GM12878 (cell line): ENCODE measurements at regions not wholly inside any gene's neighbourhood (a gene's known extent, or its start where the extent isn't known, plus 50 kb on each side); places are given as distances from the start of the nearest gene placed in this dataset.
"Not testable (repeated sequence)": the region's sequence is repeated elsewhere in the genome, so short reads cannot be mapped to it uniquely, and the experiment has no call there.

ENCODE experiments used
- ATAC-seq: fragments of 200-7000 bp; cut with Tn5 transposase; 3 replicates; pipeline ENCODE4 v1.9.1; 2020; ENCODE audit warnings: mild to moderate bottlenecking, moderate library complexity
- BruUV-seq: library from RNA; stranded (reverse); fragments of 400-500 nt; replicated peaks from 2 replicates; lab custom pipeline; 2021; lab: Mats Ljungman, UMichigan
- CTCF ChIA-PET: fragments of 300-600 bp; sonication (Branson Sonifier 250); formaldehyde crosslinking; extraction: SDS; loops from one replicate; lab custom pipeline; 2021; ENCODE audit warnings: inconsistent platforms; lab: Yijun Ruan, JAX
- POLR2A ChIA-PET: fragments of 350-600 bp; formaldehyde crosslinking; extraction: SDS; loops from one replicate; lab custom pipeline; 2021; ENCODE audit warnings: inconsistent platforms; lab: Charles Lee
- RAD21 ChIA-PET: fragments of 300-600 bp; sonication (Branson Sonifier 250); formaldehyde crosslinking; loops from one replicate; lab custom pipeline; 2023; ENCODE audit warnings: antibody characterized with exemption; ENCODE audit not compliant: unreplicated experiment; lab: Charles Lee
- SMC1A ChIA-PET: fragments of 300-600 bp; sonication (Branson Sonifier 250); formaldehyde crosslinking; loops from one replicate; lab custom pipeline; 2023; ENCODE audit not compliant: unreplicated experiment, uncharacterized antibody; lab: Charles Lee
- DNase-seq: peaks from one replicate; pipeline ENCODE4 v3.0.0-alpha.2; 2011; ENCODE audit warnings: low read depth, low spot score
- FAIRE-seq: peaks from 3 replicates; lab custom pipeline; 2011; peaks lifted over from hg19 to GRCh38; lab: Jason Lieb, UNC
- H2AFZ ChIP-seq: 2 replicates; pipeline ENCODE4 v1.6.0; 2011; ENCODE audit warnings: low read depth, low read length, control low read depth; ENCODE audit not compliant: control insufficient read depth
- H3K27ac ChIP-seq: 2 replicates; pipeline ENCODE4 v1.5.1; 2011; ENCODE audit warnings: control low read depth; ENCODE audit not compliant: control insufficient read depth, insufficient read depth
- H3K27me3 ChIP-seq, 2 experiments: replicated peaks in 1 of 2; 2 replicates each; pipeline versions ENCODE4 v1.6.0 to v1.6.1; 2011; ENCODE audit warnings: low read length in 1 of 2; ENCODE audit not compliant: control insufficient read depth in 2 of 2, insufficient read depth in 2 of 2
- H3K36me3 ChIP-seq, 2 experiments: 2 replicates each; pipeline ENCODE4 v1.5.1; 2011; ENCODE audit warnings: low read length in 1 of 2; ENCODE audit not compliant: control insufficient read depth in 2 of 2, insufficient read depth in 2 of 2
- H3K4me1 ChIP-seq: 2 replicates; pipeline ENCODE4 v1.6.1; 2011; ENCODE audit warnings: mild to moderate bottlenecking, low read length, moderate library complexity, mixed read lengths; ENCODE audit not compliant: control insufficient read depth, insufficient read depth
- H3K4me2 ChIP-seq: 2 replicates; pipeline ENCODE4 v1.6.0; 2011; ENCODE audit warnings: control low read depth; ENCODE audit not compliant: control insufficient read depth, insufficient read depth
- H3K4me3 ChIP-seq: fragments of 200-600 bp; sonication (generic); 2 replicates; pipeline ENCODE4 v1.5.1; 2016
- H3K79me2 ChIP-seq: 2 replicates; pipeline ENCODE4 v1.6.0; 2011; ENCODE audit warnings: low read length; ENCODE audit not compliant: control insufficient read depth, insufficient read depth
- H3K9ac ChIP-seq: 2 replicates; pipeline ENCODE4 v1.8.0; 2011; ENCODE audit warnings: low read length, control low read depth, mixed read lengths; ENCODE audit not compliant: control insufficient read depth, insufficient read depth
- H3K9me3 ChIP-seq: replicated peaks from 3 replicates; pipeline ENCODE4 v1.5.1; 2011; ENCODE audit warnings: mild to moderate bottlenecking, low read length; ENCODE audit not compliant: control insufficient read depth, insufficient read depth
- H4K20me1 ChIP-seq: 2 replicates; pipeline ENCODE4 v1.6.0; 2011; ENCODE audit not compliant: control insufficient read depth, insufficient read depth
- CREM ChIP-seq: IDR thresholded peaks from 2 replicates; pipeline ENCODE4 v1.6.1; 2014; ENCODE audit warnings: antibody characterized with exemption, low read depth
- EZH2 ChIP-seq: IDR thresholded peaks from 2 replicates; pipeline ENCODE4 v1.6.1; 2012; ENCODE audit warnings: low read depth, mild to moderate bottlenecking, control low read depth, inconsistent platforms, low read length, borderline replicate concordance; ENCODE audit not compliant: control insufficient read depth
- IKZF1 ChIP-seq: fragments of 450-650 bp; conservative IDR thresholded peaks from 2 replicates; pipeline ENCODE4 v1.6.1; 2017; ENCODE audit warnings: antibody characterized with exemption, mild to moderate bottlenecking
- MTA2 ChIP-seq: fragments of 450-650 bp; IDR thresholded peaks from 2 replicates; pipeline ENCODE4 v1.6.1; 2016; ENCODE audit warnings: low read depth, mild to moderate bottlenecking, moderate library complexity
- POU2F2 ChIP-seq: IDR thresholded peaks from 3 replicates; pipeline ENCODE4 v1.6.1; 2011; ENCODE audit warnings: low read depth, mild to moderate bottlenecking, low read length, borderline replicate concordance
- SKIL ChIP-seq: fragments of 450-650 bp; IDR thresholded peaks from 2 replicates; pipeline ENCODE4 v1.6.1; 2017; ENCODE audit warnings: mild to moderate bottlenecking, low read depth, inconsistent platforms; ENCODE audit not compliant: poor library complexity, severe bottlenecking
- SMAD1 ChIP-seq: fragments of 450-650 bp; IDR thresholded peaks from 2 replicates; pipeline ENCODE4 v1.6.1; 2018; ENCODE audit warnings: mild to moderate bottlenecking, low read depth; ENCODE audit not compliant: partially characterized antibody
- SMARCA5 ChIP-seq: fragments of 450-650 bp; IDR thresholded peaks from 2 replicates; pipeline ENCODE4 v1.6.1; 2017; ENCODE audit warnings: mild to moderate bottlenecking
- SUPT20H ChIP-seq: IDR thresholded peaks from 2 replicates; pipeline ENCODE4 v1.6.1; 2011; ENCODE audit warnings: low read depth, mild to moderate bottlenecking, low read length, moderate library complexity, borderline replicate concordance; ENCODE audit not compliant: control insufficient read depth
- TCF12 ChIP-seq: IDR thresholded peaks from 2 replicates; pipeline ENCODE4 v1.6.1; 2011; ENCODE audit warnings: low read depth, mild to moderate bottlenecking, low read length
- ZNF384 ChIP-seq: IDR thresholded peaks from 2 replicates; pipeline ENCODE4 v1.6.1; 2012; ENCODE audit warnings: low read depth, mild to moderate bottlenecking, low read length, improper control_type of control experiment, borderline replicate concordance
- WGBS: methylation state at CpG from one replicate; pipeline ENCODE4 v1.1.6; 2016; ENCODE audit warnings: low lambda C conversion rate; ENCODE audit not compliant: insufficient replicate concordance, insufficient coverage; ENCODE audit errors: missing lambda C conversion rate; 5-methylcytosine and 5-hydroxymethylcytosine counted together
- in situ Hi-C: fragments of 300-500 bp; cut with MboI; formaldehyde crosslinking; loops from 9 replicates; pipeline ENCODE4 v1.14.3; 2018; ENCODE audit warnings: mixed read lengths
- intact Hi-C: fragments of 100-400 bp; cut with micrococcal nuclease; formaldehyde crosslinking; loops from one replicate; pipeline ENCODE4 v1.14.2; 2022; ENCODE audit not compliant: unreplicated experiment
- TF ChIP-seq, protein P1 (sequence below): IDR thresholded peaks from 2 replicates; pipeline ENCODE4 v1.6.1; 2012; ENCODE audit warnings: low read length, inconsistent platforms

DNA sequence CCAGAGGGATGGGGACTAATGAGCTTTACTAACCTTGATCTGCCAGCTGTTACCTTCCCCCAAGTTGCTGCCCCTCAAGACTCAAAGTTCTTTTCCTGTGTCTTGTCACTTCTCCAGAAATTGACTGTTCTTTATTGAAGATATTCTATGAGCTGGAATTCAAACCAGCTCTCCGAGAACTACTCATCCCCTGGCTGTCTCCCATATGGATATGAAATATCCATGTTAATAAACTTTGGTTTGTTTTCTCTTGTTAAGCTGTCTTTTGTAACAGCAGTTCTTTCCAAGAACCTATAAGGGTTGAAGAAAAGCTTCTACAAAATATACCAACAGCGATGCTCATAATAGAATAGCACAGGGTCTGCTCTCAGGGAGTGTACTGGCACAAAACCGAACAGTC is 77.0 kb downstream of the CAMK2N1 start (continued):
- TF ChIP-seq, protein P1, sequence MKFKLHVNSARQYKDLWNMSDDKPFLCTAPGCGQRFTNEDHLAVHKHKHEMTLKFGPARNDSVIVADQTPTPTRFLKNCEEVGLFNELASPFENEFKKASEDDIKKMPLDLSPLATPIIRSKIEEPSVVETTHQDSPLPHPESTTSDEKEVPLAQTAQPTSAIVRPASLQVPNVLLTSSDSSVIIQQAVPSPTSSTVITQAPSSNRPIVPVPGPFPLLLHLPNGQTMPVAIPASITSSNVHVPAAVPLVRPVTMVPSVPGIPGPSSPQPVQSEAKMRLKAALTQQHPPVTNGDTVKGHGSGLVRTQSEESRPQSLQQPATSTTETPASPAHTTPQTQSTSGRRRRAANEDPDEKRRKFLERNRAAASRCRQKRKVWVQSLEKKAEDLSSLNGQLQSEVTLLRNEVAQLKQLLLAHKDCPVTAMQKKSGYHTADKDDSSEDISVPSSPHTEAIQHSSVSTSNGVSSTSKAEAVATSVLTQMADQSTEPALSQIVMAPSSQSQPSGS: no peak
- TF ChIP-seq EZH2 (no peak), CREM (no peak), SUPT20H (no peak), SMARCA5 (no peak), MTA2 (no peak), TCF12 (no peak), SKIL (no peak), ZNF384 (no peak), SMAD1 (no peak), POU2F2 (no peak), IKZF1 (no peak)

DNA sequence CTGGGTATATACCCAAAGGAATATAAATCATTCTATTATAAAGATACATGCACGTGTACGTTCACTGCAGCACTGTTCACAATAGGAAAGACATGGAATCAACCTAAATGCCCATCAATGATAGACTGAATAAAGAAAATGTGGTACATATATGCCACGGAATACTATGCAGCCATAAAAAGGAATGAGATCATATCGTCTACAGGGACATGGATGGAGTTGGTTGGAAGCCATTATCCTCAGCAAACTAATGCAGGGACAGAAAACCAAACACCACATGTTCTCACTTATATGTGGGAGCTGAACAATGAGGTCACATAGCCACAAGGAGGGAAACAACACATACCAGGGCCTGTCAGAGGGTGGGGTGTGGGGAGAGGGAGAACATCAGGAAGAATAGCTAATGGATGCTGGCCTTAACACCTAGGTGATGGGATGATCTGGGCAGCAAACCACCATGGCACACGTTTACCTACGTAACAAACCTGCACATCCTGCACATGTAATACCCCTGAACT is 77.8 kb downstream of the CAMK2N1 start:
- not testable (repeated sequence) for H3K4me1 ChIP-seq

More for the DNA sequence above, 77.8 kb downstream of the CAMK2N1 start:
- ATAC-seq, DNase-seq, intact Hi-C loops, in situ Hi-C loops, RAD21 ChIA-PET, H4K20me1 ChIP-seq, CTCF ChIA-PET, H3K9ac ChIP-seq, H3K4me3 ChIP-seq, H3K9me3 ChIP-seq, H3K79me2 ChIP-seq, SMC1A ChIA-PET, FAIRE-seq, H3K27ac ChIP-seq, H3K4me2 ChIP-seq, H3K36me3 ChIP-seq, BruUV-seq, H2AFZ ChIP-seq, POLR2A ChIA-PET: not testable (repeated sequence)
- peaks cover 8 to 10% of the 10 kb centered on the region in 2 experiments for H3K27me3 ChIP-seq
- WGBS: 17% methylated on average over 6 of the region's 6 CpGs
